ENCODE measurements at regions not wholly inside any gene's neighbourhood (a gene's known extent, or its start where the extent isn't known, plus 50 kb on each side); places are given as distances from the start of the nearest gene placed in this dataset.

- no peak for DNase-seq
- Histone ChIP-seq H3K9me3 (no peaks in the 10 kb centered on the region), H3K27me3 (no peaks in the 10 kb centered on the region), H3K36me3 (no peaks in the 10 kb centered on the region), H3K9ac (ENCODE audit: low read depth in 2 of 2, low read length in 2 of 2) (peak overlapping the region in 1 of 2 donors; percentile 8), H3K4me3 (no peak overlapping the region), H3K4me1 (no peaks in the 10 kb centered on the region), H3K27ac (peak overlapping the region; percentile 59)
- intact Hi-C loops (cut with DNase I): no loop called here
- TF ChIP-seq CTCF (IDR thresholded peaks at IDR 0.05): no peak
These were observed 252.4 kb downstream of the IRF8 start for GRCh38 chr16:86151239-86151851.

DNA sequence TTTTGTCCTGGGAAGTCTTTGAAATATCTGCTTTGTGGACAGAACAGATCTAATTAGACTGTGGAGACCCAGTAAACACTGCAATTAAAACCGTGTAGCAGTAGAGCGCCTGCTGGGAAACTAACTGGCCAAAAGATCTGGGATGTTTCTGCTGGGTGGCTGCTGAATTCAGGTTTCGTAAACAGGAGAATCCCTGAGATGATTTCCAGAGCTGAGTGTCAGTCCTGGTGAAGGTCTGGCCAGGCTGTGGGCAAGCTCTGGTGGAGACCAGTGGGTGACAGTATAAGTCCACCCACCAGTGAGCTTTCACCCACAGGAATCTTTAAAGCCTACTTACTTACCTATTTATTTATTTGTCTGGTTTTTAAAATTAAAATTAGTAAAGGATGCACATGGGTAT lies 257.2 kb downstream of the IRF8 start:
- Histone ChIP-seq H3K27ac (no peak overlapping the region), H3K9me3 (no peaks in the 10 kb centered on the region), H3K36me3 (no peaks in the 10 kb centered on the region), H3K4me1 (no peaks in the 10 kb centered on the region), H3K4me3 (no peak overlapping the region), H3K9ac (ENCODE audit: low read depth in 2 of 2, low read length in 2 of 2) (no peak overlapping the region), H3K27me3 (no peaks in the 10 kb centered on the region)
- intact Hi-C loops (cut with DNase I): no loop called here
- no peak for DNase-seq
- no peak for TF ChIP-seq CTCF (IDR thresholded peaks at IDR 0.05)

GRCh38 chr16:86157616-86158247 lies 258.8 kb downstream of the IRF8 start:
- no peaks in the 10 kb centered on the region for H3K9me3 ChIP-seq
- H3K9ac ChIP-seq (ENCODE audit: low read depth in 2 of 2, low read length in 2 of 2): no peak overlapping the region
- no peak for DNase-seq
- H3K4me1 ChIP-seq: no peaks in the 10 kb centered on the region
- H3K4me3 ChIP-seq: no peak overlapping the region
- H3K27me3 ChIP-seq: no peaks in the 10 kb centered on the region
- no peaks in the 10 kb centered on the region for H3K36me3 ChIP-seq
- H3K27ac ChIP-seq: peak overlapping the region; percentile 31
- TF ChIP-seq CTCF (IDR thresholded peaks at IDR 0.05): no peak
- intact Hi-C loops (cut with DNase I): no loop called here

- H3K36me3 ChIP-seq: no peaks in the 10 kb centered on the region
- H3K4me1 ChIP-seq: no peaks in the 10 kb centered on the region
- no peaks in the 10 kb centered on the region for H3K9me3 ChIP-seq
- no peaks in the 10 kb centered on the region for H3K27me3 ChIP-seq
- intact Hi-C loops (cut with DNase I): no loop called here
- DNase-seq: no peak
- no peak for TF ChIP-seq CTCF (IDR thresholded peaks at IDR 0.05)
- H3K9ac ChIP-seq (ENCODE audit: low read depth in 2 of 2, low read length in 2 of 2): no peak overlapping the region
- H3K4me3 ChIP-seq: no peak overlapping the region
- peak overlapping the region; percentile 31 for H3K27ac ChIP-seq
These were observed 259.9 kb downstream of the IRF8 start for GRCh38 chr16:86158688-86159360.

DNA sequence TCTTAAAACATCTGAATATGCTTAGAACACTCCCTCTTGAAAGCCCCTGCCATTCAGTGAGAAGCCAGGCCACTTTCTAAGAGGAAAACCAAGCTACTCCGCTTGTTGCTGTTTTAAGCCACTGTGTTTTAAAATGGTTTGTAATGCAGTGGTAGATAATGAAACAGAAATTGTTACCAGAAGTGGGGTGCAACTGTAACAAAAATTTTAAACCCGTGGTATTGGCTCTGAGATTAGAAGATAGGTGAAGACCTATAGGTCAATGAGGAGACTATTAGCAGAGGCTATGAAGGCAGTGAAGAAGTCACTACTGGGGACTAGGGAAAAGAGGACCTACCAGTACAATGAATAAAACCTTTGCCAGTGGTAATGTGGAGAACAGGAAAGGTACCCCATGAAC lies 266.5 kb downstream of the IRF8 start:
- TF ChIP-seq CTCF (IDR thresholded peaks at IDR 0.05): no peak
- DNase-seq: no peak
- no peaks in the 10 kb centered on the region for H3K27me3 ChIP-seq
- no peaks in the 10 kb centered on the region for H3K4me1 ChIP-seq
- no peak overlapping the region for H3K4me3 ChIP-seq
- no peak overlapping the region for H3K27ac ChIP-seq
- no peaks in the 10 kb centered on the region for H3K36me3 ChIP-seq
- intact Hi-C loops (cut with DNase I): no loop called here
- H3K9me3 ChIP-seq: no peaks in the 10 kb centered on the region
- H3K9ac ChIP-seq (ENCODE audit: low read depth in 2 of 2, low read length in 2 of 2): no peak overlapping the region

All from colonic mucosa (tissue), 4 donors.